ENCODE measurements at regions not wholly inside any gene's neighbourhood (a gene's known extent, or its start where the extent isn't known, plus 50 kb on each side); places are given as distances from the start of the nearest gene placed in this dataset.

GRCh38 chr2:44839370-44839769, 102.1 kb upstream of the SIX3 start:
- POLR2A ChIA-PET = no interaction called here

GRCh38 chr2:44839771-44840502, 101.6 kb upstream of the SIX3 start:
- Histone ChIP-seq H3K9me2 (ENCODE audit: insufficient read depth) (no peaks in the 10 kb centered on the region), H3K27me3 (ENCODE audit: insufficient read depth, low read length) (peaks cover 8% of the 10 kb centered on the region; the same call in 1 of the 2 replicates), H3K79me2 (ENCODE audit: insufficient read depth, low read length) (no peaks in the 10 kb centered on the region), H3K36me3 (ENCODE audit: control insufficient read depth in 1 of 2, insufficient read depth in 2 of 2, low read length in 2 of 2) (no peaks in the 10 kb centered on the region), H3K9me3 (ENCODE audit: control insufficient read depth in 1 of 2, insufficient read depth in 1 of 2, low read depth in 1 of 2, low read length in 2 of 2) (no peaks in the 10 kb centered on the region), H3K4me3 (replicated peaks in 1 of 2; ENCODE audit: low read depth in 1 of 2, low read length in 2 of 2) (no peak overlapping the region), H3K9ac (ENCODE audit: low read length) (no peak overlapping the region), H3K4me1 (ENCODE audit: control insufficient read depth in 1 of 2, insufficient read depth in 2 of 2, low read length in 2 of 2) (no peaks in the 10 kb centered on the region), H2AFZ (ENCODE audit: low read depth, low read length, poor library complexity, severe bottlenecking) (no peak overlapping the region), H3K4me2 (ENCODE audit: low read length) (no peak overlapping the region), H4K20me1 (ENCODE audit: insufficient read depth) (no peaks in the 10 kb centered on the region), H3K27ac (ENCODE audit: low read depth, low read length) (no peak overlapping the region)
- POLR2A ChIA-PET = no interaction called here
- ATAC-seq (no peak), DNase-seq (ENCODE audit: low read depth, low spot score) (no peak)
- intact Hi-C loops (cut with micrococcal nuclease) = no loop called here
- TF ChIP-seq EZH2phosphoT487 (IDR thresholded peaks at IDR 0.05; ENCODE audit: borderline replicate concordance) = no peak
- TF ChIP-seq SP1 (IDR thresholded peaks at IDR 0.05; ENCODE audit: low read depth) = no peak
- no peak for TF ChIP-seq REST (IDR thresholded peaks at IDR 0.05; ENCODE audit: low read depth)
- no peak for TF ChIP-seq EGR1 (IDR thresholded peaks at IDR 0.05; ENCODE audit: low read depth)
- TF ChIP-seq ZFX (IDR thresholded peaks at IDR 0.05) = no peak
- no peak for TF ChIP-seq CEBPB (IDR thresholded peaks at IDR 0.05; ENCODE audit: low read depth)
- no peak for TF ChIP-seq ATF3 (IDR thresholded peaks at IDR 0.05)
- TF ChIP-seq POLR2AphosphoS5 (IDR thresholded peaks at IDR 0.05; ENCODE audit: low read depth, low read length) = no peak
- TF ChIP-seq SRF (IDR thresholded peaks at IDR 0.05; ENCODE audit: low read depth) = no peak
- no peak for TF ChIP-seq JUND (IDR thresholded peaks at IDR 0.05)
- TF ChIP-seq, protein P1, sequence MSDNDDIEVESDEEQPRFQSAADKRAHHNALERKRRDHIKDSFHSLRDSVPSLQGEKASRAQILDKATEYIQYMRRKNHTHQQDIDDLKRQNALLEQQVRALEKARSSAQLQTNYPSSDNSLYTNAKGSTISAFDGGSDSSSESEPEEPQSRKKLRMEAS (IDR thresholded peaks at IDR 0.05) = no peak
- CTCF ChIA-PET = no interaction called here
- no TSS peak for BruUV-seq (replicated peaks)
- RAD21 ChIA-PET (ENCODE audit: low non-redundant PET in 1 of 2, low total read pairs in 2 of 2, uncharacterized antibody in 2 of 2, unreplicated experiment in 2 of 2) = no interaction called here

More at GRCh38 chr2:44839370-44839769, 102.1 kb upstream of the SIX3 start:
- Histone ChIP-seq H3K4me3 (replicated peaks in 1 of 2; ENCODE audit: low read depth in 1 of 2, low read length in 2 of 2) (no peak overlapping the region), H2AFZ (ENCODE audit: low read depth, low read length, poor library complexity, severe bottlenecking) (no peak overlapping the region), H3K9me2 (ENCODE audit: insufficient read depth) (no peaks in the 10 kb centered on the region), H3K36me3 (ENCODE audit: control insufficient read depth in 1 of 2, insufficient read depth in 2 of 2, low read length in 2 of 2) (no peaks in the 10 kb centered on the region), H3K27me3 (ENCODE audit: insufficient read depth, low read length) (peaks cover 8% of the 10 kb centered on the region; the same call in 1 of the 2 replicates), H3K9ac (ENCODE audit: low read length) (no peak overlapping the region), H3K27ac (ENCODE audit: low read depth, low read length) (no peak overlapping the region), H3K4me1 (ENCODE audit: control insufficient read depth in 1 of 2, insufficient read depth in 2 of 2, low read length in 2 of 2) (no peaks in the 10 kb centered on the region), H4K20me1 (ENCODE audit: insufficient read depth) (no peaks in the 10 kb centered on the region), H3K79me2 (ENCODE audit: insufficient read depth, low read length) (no peaks in the 10 kb centered on the region), H3K4me2 (ENCODE audit: low read length) (no peak overlapping the region), H3K9me3 (ENCODE audit: control insufficient read depth in 1 of 2, insufficient read depth in 1 of 2, low read depth in 1 of 2, low read length in 2 of 2) (no peaks in the 10 kb centered on the region)
- TF ChIP-seq CEBPB (IDR thresholded peaks at IDR 0.05; ENCODE audit: low read depth) = no peak
- TF ChIP-seq TCF7L2 (IDR thresholded peaks at IDR 0.05; ENCODE audit: borderline replicate concordance, extremely low read depth, insufficient read depth, insufficient read length) = no peak
- TF ChIP-seq CBX3 (IDR thresholded peaks at IDR 0.05; ENCODE audit: low read depth) = no peak
- TF ChIP-seq SP1 (IDR thresholded peaks at IDR 0.05; ENCODE audit: low read depth) = no peak
- ChIA-PET CTCF (no interaction called here), RAD21 (ENCODE audit: low non-redundant PET in 1 of 2, low total read pairs in 2 of 2, uncharacterized antibody in 2 of 2, unreplicated experiment in 2 of 2) (no interaction called here)
- ATAC-seq (no peak), DNase-seq (ENCODE audit: low read depth, low spot score) (no peak)
- intact Hi-C loops (cut with micrococcal nuclease) = no loop called here
- no TSS peak for BruUV-seq (replicated peaks)
